HG03565 (cell line): ENCODE measurements at regions not wholly inside any gene's neighbourhood (a gene's known extent, or its start where the extent isn't known, plus 50 kb on each side); places are given as distances from the start of the nearest gene placed in this dataset.
"Not testable (repeated sequence)": the region's sequence is repeated elsewhere in the genome, so short reads cannot be mapped to it uniquely, and the experiment has no call there.

Experiments
- ATAC-seq: cut with Tn5 transposase; IDR thresholded peaks from one replicate; pipeline ENCODE4 v1.9.1; 2021; ENCODE audit warnings: mild to moderate bottlenecking, moderate library complexity; ENCODE audit not compliant: unreplicated experiment

- ATAC-seq, result no peak
Measured at GRCh38 chr12:92062539-92063493, 82.8 kb downstream of the BTG1 start.

DNA sequence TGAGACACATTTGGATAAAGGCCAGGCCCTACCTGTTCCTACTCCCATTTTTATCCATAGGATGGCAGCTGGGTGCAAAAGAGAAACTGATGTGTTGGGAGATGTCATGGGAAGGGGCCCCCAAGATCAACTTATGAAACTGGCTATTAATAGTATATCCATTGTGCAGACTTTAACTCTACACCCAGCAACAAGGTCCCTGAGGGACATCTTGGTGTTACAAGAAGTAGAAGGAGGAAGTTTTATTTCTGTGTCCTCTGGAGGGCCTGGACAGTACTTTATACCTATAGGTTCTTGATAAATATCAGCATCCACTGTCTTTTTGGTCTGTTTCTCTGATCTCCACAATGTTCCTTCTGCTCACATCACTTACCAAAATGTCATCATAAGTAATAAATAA is 84.6 kb downstream of the BTG1 start:
- no peak for ATAC-seq

GRCh38 chr12:92059960-92060359 is 85.7 kb downstream of the BTG1 start:
- ATAC-seq, result no peak

DNA sequence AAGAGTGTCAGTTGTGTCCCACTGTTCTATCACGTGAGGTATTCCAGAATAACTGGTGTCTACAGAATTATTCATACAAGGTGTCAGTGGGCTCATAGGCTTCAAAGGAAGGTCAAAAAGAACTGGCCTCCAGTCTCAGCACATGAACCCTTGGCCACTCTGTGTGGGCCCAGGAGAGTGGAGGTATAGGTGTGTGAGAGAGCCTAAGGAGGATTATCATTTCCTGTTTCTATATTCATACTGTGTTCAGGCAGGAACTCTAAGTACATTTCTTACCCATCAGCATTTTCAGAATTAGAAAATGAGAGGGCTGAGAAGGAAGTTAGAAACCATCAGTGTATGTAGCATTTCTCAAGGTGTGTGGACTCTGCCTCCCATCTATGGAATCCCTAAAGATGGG is 87.0 kb downstream of the BTG1 start:
- ATAC-seq, result no peak

GRCh38 chr12:92056756-92057155 is 88.9 kb downstream of the BTG1 start:
- ATAC-seq, result not testable (repeated sequence)

DNA sequence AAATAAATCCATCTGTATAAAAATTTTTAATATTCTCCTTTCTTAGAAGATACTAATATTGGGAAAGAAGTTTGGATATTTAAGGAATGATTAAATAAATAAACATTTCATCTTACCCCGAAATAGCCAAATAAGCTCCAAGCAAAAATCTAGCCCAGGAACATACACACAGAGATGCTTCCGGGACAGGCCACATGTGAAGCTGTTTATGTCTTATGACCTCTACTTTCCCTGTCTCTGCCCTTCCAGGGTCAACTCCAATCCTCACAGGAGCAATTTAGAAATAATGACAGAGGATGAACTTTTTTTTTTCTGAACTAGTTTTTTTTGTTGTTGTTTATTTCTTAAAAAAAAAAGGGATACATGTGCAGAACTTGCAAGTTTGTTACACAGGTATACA is 89.4 kb downstream of the BTG1 start:
- ATAC-seq, result no peak

DNA sequence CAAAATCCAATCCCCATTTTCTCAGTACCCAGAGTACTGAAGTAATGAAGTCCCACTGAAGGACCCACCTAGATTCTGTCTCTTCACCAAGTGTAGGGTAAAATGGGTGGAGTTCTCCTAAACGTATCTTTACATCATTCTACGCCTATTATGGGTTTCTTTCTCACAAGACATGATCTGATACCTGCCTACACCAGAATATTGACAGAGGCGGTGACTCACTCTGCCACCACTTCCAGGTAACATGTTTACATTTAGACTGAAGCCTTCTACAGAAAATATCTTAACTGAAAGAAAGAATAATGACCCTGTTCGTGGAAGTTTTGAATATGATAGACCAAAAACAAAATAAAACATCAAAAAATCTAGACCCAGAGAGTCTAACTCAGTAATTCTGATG is 89.8 kb downstream of the BTG1 start:
- ATAC-seq, result no peak

DNA sequence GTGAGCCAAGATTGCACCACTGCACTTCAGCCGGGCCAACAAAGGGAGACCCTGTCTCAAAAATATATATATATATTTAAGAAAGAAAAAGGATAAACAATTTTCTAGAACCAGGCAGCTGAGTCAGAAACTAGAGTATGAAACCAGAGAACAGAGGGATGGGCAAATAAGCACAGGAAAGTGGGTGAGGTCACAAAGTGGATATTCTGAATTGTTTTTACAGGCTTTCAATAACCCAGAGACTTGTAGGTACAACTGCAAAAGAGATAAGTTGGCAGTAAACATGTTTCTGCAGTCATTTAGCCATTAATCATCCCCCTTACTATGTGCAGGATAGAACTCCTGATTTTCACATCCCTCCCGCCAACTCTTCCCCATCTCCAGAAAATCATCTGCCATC is 94.2 kb downstream of the BTG1 start:
- ATAC-seq, result no peak

DNA sequence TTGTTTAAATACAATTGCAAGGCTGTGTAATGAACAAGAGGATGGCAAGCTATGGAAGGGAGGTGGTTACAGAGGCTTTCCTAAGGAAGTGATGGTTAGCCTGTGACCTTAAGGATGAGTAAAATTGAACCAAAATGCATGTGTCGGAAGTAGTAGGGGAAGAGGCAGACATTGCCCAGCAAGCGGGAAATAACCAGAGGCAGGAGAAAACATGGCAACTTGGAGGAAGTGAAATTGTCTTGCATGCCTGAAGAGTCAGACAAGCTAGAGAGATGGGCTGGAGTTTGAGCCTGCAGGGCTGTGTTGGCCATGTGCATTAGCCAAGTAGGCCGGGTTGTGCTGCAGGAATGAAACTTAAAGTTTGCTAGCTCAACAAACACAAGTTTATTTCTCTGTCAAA is 96.2 kb downstream of the BTG1 start:
- peak; percentile 57 for ATAC-seq

DNA sequence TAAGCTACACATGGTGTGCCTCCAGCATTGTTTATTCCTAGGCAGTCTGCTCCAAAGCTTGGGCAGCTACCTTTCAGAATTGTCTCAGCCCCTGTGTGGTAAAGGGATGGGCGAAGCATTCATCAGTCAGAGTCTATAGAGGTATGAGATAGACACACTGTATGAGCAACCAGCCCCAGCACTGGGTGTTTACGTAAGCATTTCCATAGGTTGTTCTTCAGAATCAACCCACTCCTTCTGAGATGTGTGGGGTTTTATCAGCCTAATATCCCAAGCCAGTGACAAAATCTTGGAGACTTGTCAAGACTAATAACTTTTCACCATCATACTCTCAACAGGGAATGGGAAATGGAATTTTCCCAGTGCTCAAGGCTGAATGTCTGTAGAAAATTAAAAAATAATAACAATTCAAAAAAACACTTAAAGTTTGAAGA is 98.2 kb downstream of the BTG1 start:
- no peak for ATAC-seq

DNA sequence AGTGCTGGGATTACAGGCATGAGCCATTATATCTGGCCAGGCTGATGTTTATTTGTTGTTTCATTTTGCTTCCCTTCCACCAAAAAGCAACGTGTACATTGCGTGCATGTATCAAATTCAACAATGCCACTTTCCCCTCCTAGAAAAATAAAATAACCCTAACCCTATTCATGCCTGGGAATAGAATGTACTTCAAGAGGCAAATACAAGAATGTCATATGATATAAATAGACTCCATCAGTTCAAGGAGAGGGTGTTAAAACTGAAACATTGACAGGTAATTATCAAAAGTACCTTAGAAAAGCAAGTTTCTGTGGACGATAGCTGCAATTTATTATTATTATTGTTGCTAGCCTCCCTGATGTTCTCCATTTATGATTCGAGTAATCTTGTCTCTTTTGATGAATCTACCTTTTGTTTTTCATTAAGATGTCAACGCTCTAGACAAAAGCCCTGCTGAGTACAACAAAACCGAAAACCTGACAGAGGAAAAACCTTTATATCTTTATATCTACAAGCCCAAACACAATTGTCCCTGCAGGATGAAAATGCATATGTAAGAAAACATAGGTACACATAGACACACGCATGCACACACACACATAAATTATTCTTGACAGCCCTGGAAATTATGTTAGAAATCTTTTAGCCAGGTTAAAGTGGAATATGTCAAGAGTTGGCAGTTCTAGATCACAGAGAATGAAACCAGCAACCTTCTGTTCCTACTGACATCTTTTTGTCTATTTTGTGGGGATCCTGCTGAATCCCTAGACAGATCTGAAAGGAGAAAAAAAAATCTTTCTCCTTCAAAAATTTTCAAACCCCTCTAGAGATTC is 98.9 kb downstream of the BTG1 start:
- ATAC-seq, result no peak

DNA sequence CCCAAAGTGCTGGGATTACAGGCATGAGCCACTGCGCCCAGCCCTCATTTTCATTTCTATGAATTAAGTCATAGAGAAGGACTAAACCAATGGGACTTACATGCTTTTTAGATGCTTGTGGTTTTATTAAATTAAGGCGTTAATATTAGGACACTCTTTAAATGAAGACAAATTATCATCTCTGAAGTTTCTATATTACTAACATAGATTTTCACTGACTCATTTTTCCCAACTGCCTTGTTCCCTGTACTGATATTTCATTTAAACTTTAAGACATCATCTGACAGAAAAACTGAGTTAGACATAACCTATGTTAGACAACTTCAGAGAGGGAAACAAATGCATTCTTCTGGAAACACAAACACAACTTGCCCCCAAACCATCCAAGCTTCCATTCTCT is 99.8 kb downstream of the BTG1 start:
- no peak for ATAC-seq

DNA sequence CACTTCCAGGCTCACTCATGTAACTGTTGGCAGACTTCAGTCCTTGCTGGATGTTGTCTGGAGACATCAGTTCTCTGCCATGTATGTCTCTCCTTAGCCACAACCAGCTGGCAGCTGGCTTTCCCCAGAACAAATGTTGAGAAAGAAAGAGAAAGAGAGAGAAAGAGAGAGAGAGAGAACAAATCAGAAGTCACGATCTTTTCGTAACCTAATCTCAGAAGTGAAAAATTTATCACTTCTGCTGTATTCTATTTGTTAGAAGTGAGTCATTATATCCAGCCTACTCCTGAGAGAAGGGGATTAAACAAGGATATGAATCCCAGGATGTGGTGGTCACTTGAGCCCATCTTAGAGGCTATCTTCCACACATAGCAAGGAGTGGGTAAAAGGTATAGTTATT is 101.2 kb downstream of the BTG1 start:
- ATAC-seq, result no peak

DNA sequence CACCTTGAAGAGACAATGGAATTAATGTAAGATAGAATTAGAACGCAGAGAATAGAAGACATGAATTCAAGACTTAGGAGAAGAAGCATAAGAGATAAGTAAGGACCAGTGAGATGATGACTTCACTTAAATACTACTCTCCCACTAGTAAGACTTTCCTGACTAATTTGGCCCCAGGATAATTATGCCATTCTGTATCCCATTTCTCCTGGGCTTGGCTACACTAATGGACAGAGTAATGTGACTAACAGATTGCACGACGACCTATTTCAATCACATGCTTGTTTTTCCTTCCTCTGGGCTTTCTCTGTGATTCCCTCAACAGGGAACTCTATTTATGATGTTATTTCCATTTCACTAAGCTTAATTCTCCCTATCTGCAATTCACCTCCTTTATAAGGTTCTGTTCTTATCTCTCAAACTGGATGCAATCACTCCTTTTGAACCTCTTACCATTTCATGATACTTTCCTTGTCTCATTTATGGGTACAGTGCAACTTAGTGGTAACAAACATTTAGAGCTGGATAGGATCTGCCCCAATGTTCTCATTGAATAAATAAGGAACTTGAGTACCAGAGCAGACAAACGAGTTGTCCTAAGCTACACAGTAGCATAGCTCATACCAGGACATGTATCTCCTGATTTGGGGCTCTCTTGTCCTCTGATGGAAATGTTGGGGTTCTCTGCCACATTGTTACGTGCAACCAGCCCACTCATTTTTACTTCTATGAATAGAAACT is 102.7 kb downstream of the BTG1 start:
- ATAC-seq, result no peak

GRCh38 chr12:92041742-92042141 is 103.9 kb downstream of the BTG1 start:
- ATAC-seq, result no peak

- ATAC-seq, result no peak
Measured at GRCh38 chr12:92039046-92039445, 106.6 kb downstream of the BTG1 start.

GRCh38 chr12:92038476-92038875 is 107.2 kb downstream of the BTG1 start:
- ATAC-seq, result no peak

- ATAC-seq, result no peak
Measured at GRCh38 chr12:92036771-92037453, 108.7 kb downstream of the BTG1 start.

- no peak for ATAC-seq
Measured at GRCh38 chr12:92036061-92036620, 109.5 kb downstream of the BTG1 start.

GRCh38 chr12:92035477-92035876 is 110.2 kb downstream of the BTG1 start:
- ATAC-seq, result no peak
